EH (cell line): ENCODE measurements at regions not wholly inside any gene's neighbourhood (a gene's known extent, or its start where the extent isn't known, plus 50 kb on each side); places are given as distances from the start of the nearest gene placed in this dataset.
A peak's percentile ranks its signal among the peaks of the same experiment; 100 is the strongest.
"Not testable (repeated sequence)": the region's sequence is repeated elsewhere in the genome, so short reads cannot be mapped to it uniquely, and the experiment has no call there.

Source experiments
- DNase-seq: peaks from one replicate; pipeline ENCODE4 v3.0.0-alpha.2; 2015; ENCODE audit warnings: low read depth

GRCh38 chr2:228410061-228410460 is 228.6 kb upstream of the SPHKAP start:
- no peak for DNase-seq

- no peak for DNase-seq
Observed at GRCh38 chr2:228409493-228409892, 228.0 kb upstream of the SPHKAP start.

- no peak for DNase-seq
Observed at GRCh38 chr2:228408529-228409227, 227.2 kb upstream of the SPHKAP start.

- DNase-seq, result no peak
Observed at GRCh38 chr2:228407821-228408220, 226.3 kb upstream of the SPHKAP start.

GRCh38 chr2:228401065-228401912 is 219.8 kb upstream of the SPHKAP start:
- no peak for DNase-seq

GRCh38 chr2:228387776-228388175 is 206.3 kb upstream of the SPHKAP start:
- no peak for DNase-seq

GRCh38 chr2:228378696-228379425 is 197.4 kb upstream of the SPHKAP start:
- peak; percentile 20 for DNase-seq

- no peak for DNase-seq
Observed at GRCh38 chr2:228378233-228378632, 196.7 kb upstream of the SPHKAP start.

GRCh38 chr2:228377533-228377932 is 196.0 kb upstream of the SPHKAP start:
- DNase-seq, result peak; percentile 6

- peak; percentile 37 for DNase-seq
Observed at GRCh38 chr2:228374741-228375140, 193.3 kb upstream of the SPHKAP start.

GRCh38 chr2:228373191-228373590 is 191.7 kb upstream of the SPHKAP start:
- no peak for DNase-seq

GRCh38 chr2:228372212-228372611 is 190.7 kb upstream of the SPHKAP start:
- DNase-seq, result no peak

- DNase-seq, result no peak
Observed at GRCh38 chr2:228369400-228370031, 188.0 kb upstream of the SPHKAP start.

- no peak for DNase-seq
Observed at GRCh38 chr2:228367356-228367755, 185.9 kb upstream of the SPHKAP start.

- DNase-seq, result no peak
Observed at GRCh38 chr2:228359473-228359872, 178.0 kb upstream of the SPHKAP start.

- no peak for DNase-seq
Observed at GRCh38 chr2:228355897-228356296, 174.4 kb upstream of the SPHKAP start.

GRCh38 chr2:228352980-228353379 is 171.5 kb upstream of the SPHKAP start:
- DNase-seq, result not testable (repeated sequence)

- DNase-seq, result no peak
Observed at GRCh38 chr2:228352048-228352447, 170.6 kb upstream of the SPHKAP start.

GRCh38 chr2:228348516-228349064 is 167.1 kb upstream of the SPHKAP start:
- no peak for DNase-seq

- no peak for DNase-seq
Observed at GRCh38 chr2:228344531-228344930, 163.0 kb upstream of the SPHKAP start.

GRCh38 chr2:228339525-228339924 is 158.0 kb upstream of the SPHKAP start:
- DNase-seq, result no peak

GRCh38 chr2:228334180-228334579 is 152.7 kb upstream of the SPHKAP start:
- DNase-seq, result no peak
